OCI-LY3 (cell line): ENCODE measurements at regions not wholly inside any gene's neighbourhood (a gene's known extent, or its start where the extent isn't known, plus 50 kb on each side); places are given as distances from the start of the nearest gene placed in this dataset.

Experiments
- H2AFZ ChIP-seq: fragments of 200-600, 300-600 bp; shearing (Covaris generic); 2 replicates; pipeline ENCODE4 v1.6.0; 2014; ENCODE audit warnings: antibody characterized with exemption, low read depth, low read length
- H3K27ac ChIP-seq: fragments of 200-600, 300-600 bp; sonication (generic); 2 replicates; pipeline ENCODE4 v1.5.1; 2014; ENCODE audit warnings: mild to moderate bottlenecking, low read length, moderate library complexity, mixed read lengths
- H3K27me3 ChIP-seq: fragments of 200-600, 300-600 bp; sonication (generic); 2 replicates; pipeline ENCODE4 v1.6.1; 2014; ENCODE audit warnings: low read depth, low read length, mixed read lengths
- H3K36me3 ChIP-seq: fragments of 200-600, 300-600 bp; sonication (generic); replicated peaks from 2 replicates; pipeline ENCODE3; 2014; ENCODE audit warnings: low read depth, low read length, mixed read lengths
- H3K4me1 ChIP-seq: fragments of 300-600, 200-600 bp; sonication (generic); 2 replicates; pipeline ENCODE4 v1.6.1; 2014; ENCODE audit warnings: low read length, mixed read lengths
- H3K4me2 ChIP-seq: fragments of 200-600, 300-600 bp; sonication (generic); 2 replicates; pipeline ENCODE4 v1.6.1; 2014; ENCODE audit warnings: low read length, mixed read lengths
- H3K4me3 ChIP-seq: fragments of 300-600, 200-600 bp; sonication (generic); 2 replicates; pipeline ENCODE4 v1.5.1; 2014; ENCODE audit warnings: antibody characterized with exemption, mild to moderate bottlenecking, low read length, moderate library complexity
- H3K79me2 ChIP-seq: fragments of 300-600, 200-600 bp; shearing (Covaris generic); 2 replicates; pipeline ENCODE4 v1.6.1; 2014; ENCODE audit warnings: mild to moderate bottlenecking, low read length, mixed read lengths
- H3K9ac ChIP-seq: fragments of 300-600, 200-600 bp; shearing (Covaris generic); 2 replicates; pipeline ENCODE4 v1.6.0; 2014; ENCODE audit warnings: mild to moderate bottlenecking, low read length, moderate library complexity
- H3K9me3 ChIP-seq: fragments of 200-600, 300-600 bp; shearing (Covaris generic); 2 replicates; pipeline ENCODE4 v1.6.1; 2014; ENCODE audit warnings: low read length, mixed read lengths; ENCODE audit not compliant: insufficient read depth
- H4K20me1 ChIP-seq: fragments of 200-600, 300-600 bp; sonication (generic); 2 replicates; pipeline ENCODE4 v1.6.1; 2016; ENCODE audit warnings: low read length, mixed read lengths; ENCODE audit not compliant: insufficient read depth
- EZH2phosphoT487 ChIP-seq: fragments of 200-600 bp; shearing (Covaris generic); IDR thresholded peaks from 2 replicates; pipeline ENCODE4 v1.6.1; 2018; ENCODE audit warnings: antibody characterized with exemption, mixed run types, low read depth
- TF ChIP-seq, protein P1 (sequence below): fragments of 200-600, 300-600 bp; sonication (generic); IDR thresholded peaks from 2 replicates; pipeline ENCODE4 v1.5.1; 2014; ENCODE audit warnings: antibody characterized with exemption, low read length, low read depth

DNA sequence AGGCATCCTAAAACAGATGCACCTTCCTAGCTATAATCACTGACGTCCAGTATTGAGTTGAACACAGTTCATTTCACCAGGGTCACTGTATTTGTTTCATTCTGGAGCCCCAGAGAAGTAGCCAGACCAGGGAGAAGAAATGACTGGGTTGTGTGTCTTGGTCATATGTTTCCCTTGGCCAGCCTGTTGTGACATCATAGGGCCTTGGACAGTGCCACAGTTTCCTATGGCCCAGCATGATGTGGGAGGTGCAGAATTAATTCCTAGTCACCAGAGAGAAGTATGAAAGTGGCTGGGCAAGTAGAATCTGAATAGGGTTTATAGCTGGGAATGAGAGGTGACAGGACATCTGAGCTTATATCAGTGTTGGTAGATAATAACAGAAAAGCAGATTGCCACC, 84.0 kb upstream of the ZBED5 start:
- no peak for TF ChIP-seq EZH2phosphoT487
- TF ChIP-seq, protein P1, sequence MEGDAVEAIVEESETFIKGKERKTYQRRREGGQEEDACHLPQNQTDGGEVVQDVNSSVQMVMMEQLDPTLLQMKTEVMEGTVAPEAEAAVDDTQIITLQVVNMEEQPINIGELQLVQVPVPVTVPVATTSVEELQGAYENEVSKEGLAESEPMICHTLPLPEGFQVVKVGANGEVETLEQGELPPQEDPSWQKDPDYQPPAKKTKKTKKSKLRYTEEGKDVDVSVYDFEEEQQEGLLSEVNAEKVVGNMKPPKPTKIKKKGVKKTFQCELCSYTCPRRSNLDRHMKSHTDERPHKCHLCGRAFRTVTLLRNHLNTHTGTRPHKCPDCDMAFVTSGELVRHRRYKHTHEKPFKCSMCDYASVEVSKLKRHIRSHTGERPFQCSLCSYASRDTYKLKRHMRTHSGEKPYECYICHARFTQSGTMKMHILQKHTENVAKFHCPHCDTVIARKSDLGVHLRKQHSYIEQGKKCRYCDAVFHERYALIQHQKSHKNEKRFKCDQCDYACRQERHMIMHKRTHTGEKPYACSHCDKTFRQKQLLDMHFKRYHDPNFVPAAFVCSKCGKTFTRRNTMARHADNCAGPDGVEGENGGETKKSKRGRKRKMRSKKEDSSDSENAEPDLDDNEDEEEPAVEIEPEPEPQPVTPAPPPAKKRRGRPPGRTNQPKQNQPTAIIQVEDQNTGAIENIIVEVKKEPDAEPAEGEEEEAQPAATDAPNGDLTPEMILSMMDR = no peak

DNA sequence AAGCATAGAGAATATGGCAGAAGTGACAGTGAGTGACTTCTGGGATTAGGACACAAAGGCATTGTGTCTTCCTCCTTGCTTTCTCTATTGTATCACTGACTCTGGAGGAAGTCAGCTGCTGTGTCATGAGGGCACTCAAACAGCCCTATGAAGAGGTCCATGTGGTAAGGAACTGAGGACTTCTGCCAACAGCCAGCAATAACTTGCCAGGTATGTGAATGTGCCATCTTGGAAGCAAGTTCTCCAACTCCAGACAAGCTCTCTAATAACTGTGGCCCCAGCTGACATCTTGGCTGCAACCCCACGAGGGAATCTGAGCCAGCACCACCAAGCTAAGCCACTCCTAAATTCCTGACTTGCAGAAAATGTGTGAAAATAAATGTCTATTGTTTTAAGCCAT, 83.6 kb upstream of the ZBED5 start:
- no peak overlapping the region for H2AFZ ChIP-seq

More for the DNA sequence above, 84.0 kb upstream of the ZBED5 start:
- no peaks in the 10 kb centered on the region for H3K4me1 ChIP-seq
- no peaks in the 10 kb centered on the region for H3K9me3 ChIP-seq
- H3K36me3 ChIP-seq = no peaks in the 10 kb centered on the region
- no peaks in the 10 kb centered on the region for H4K20me1 ChIP-seq
- no peaks in the 10 kb centered on the region for H3K79me2 ChIP-seq
- no peak overlapping the region for H3K4me2 ChIP-seq
- no peak overlapping the region for H3K9ac ChIP-seq
- no peak overlapping the region for H3K4me3 ChIP-seq
- H3K27ac ChIP-seq = no peak overlapping the region
- peaks cover 3% of the 10 kb centered on the region; the same call in 1 of the 2 replicates for H3K27me3 ChIP-seq
- no peak overlapping the region for H2AFZ ChIP-seq

DNA sequence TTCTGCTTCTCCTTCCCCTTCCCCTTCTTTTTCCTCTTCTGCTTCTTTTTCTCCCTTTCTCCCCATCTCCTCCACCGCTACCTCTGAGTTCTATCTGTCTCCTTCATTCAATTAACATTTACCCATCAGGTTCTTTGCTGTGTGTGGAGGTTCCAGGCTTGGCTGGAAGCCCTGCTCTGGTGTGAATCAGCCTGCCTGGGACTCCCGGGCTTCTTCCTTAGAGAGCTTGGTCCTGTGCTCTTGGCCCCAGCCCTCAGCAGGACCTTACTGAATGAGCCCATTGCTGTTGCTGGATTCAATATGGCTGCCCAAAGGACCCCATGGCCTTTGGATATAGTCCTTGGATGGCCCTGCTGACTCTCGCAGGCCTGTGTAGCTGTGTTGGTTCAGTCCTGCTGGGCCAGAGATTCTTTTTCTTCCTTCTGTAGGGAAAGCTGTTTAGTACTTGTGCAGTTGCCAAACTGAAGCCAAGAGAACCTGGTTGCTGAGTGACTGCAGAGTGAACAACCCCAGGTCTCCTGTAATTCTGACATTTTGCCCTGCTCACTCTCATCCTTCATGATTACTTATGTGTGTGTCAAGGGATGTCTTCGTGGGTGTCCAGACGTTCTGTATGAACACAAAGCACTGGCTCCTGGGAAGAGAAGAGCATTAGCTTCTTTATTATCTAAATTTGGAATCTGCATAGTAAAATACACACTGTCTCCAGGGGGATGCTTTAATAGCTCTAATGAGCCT, 81.0 kb upstream of the ZBED5 start:
- H3K9me3 ChIP-seq = no peaks in the 10 kb centered on the region
- no peak overlapping the region for H3K9ac ChIP-seq
- no peak overlapping the region for H3K27ac ChIP-seq
- H4K20me1 ChIP-seq = no peaks in the 10 kb centered on the region
- H3K4me2 ChIP-seq = no peak overlapping the region
- no peaks in the 10 kb centered on the region for H3K79me2 ChIP-seq
- TF ChIP-seq EZH2phosphoT487 = no peak
- TF ChIP-seq, protein P1 = no peak
- H3K36me3 ChIP-seq = no peaks in the 10 kb centered on the region
- H3K27me3 ChIP-seq = peaks cover 11% of the 10 kb centered on the region
- no peak overlapping the region for H2AFZ ChIP-seq
- no peak overlapping the region for H3K4me3 ChIP-seq
- H3K4me1 ChIP-seq = 0 out of 2 replicates have a peak, but pooled peaks cover 7% of the 10 kb centered on the region

More for the DNA sequence above, 83.6 kb upstream of the ZBED5 start:
- Histone ChIP-seq H3K4me3 (no peak overlapping the region), H3K4me1 (no peaks in the 10 kb centered on the region), H3K9ac (no peak overlapping the region), H3K27ac (no peak overlapping the region), H3K9me3 (no peaks in the 10 kb centered on the region), H4K20me1 (no peaks in the 10 kb centered on the region), H3K79me2 (no peaks in the 10 kb centered on the region), H3K36me3 (no peaks in the 10 kb centered on the region), H3K4me2 (no peak overlapping the region), H3K27me3 (peaks cover 3% of the 10 kb centered on the region; the same call in 1 of the 2 replicates)
- TF ChIP-seq EZH2phosphoT487 = no peak
- TF ChIP-seq, protein P1 = no peak

DNA sequence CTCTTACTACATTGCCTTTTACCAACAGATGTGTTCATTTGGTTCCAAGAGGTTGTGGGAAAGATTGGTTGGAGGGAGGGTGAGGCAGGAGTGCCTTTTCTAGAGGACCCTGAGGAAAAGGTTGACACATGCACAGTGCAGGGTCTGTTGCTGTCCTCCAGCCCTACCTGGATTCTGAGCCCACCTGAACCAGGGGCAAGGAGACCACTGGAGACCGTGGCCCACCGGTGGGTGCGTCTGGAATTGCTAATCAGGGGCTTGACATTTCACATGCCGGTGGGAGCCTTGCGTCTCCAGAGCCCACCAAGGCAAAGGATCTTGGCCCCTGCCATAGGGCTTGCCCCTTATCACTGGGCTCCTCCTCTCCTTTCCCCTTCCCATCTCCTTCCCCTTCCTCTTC, 80.4 kb upstream of the ZBED5 start:
- no peak overlapping the region for H3K9ac ChIP-seq
- no peak overlapping the region for H2AFZ ChIP-seq
- no peaks in the 10 kb centered on the region for H4K20me1 ChIP-seq
- no peak overlapping the region for H3K4me3 ChIP-seq
- 0 out of 2 replicates have a peak, but pooled peaks cover 10% of the 10 kb centered on the region for H3K4me1 ChIP-seq
- peaks cover 14% of the 10 kb centered on the region for H3K27me3 ChIP-seq
- H3K4me2 ChIP-seq = no peak overlapping the region
- TF ChIP-seq EZH2phosphoT487 = no peak
- TF ChIP-seq, protein P1 = no peak
- H3K36me3 ChIP-seq = no peaks in the 10 kb centered on the region
- no peaks in the 10 kb centered on the region for H3K79me2 ChIP-seq
- H3K27ac ChIP-seq = no peak overlapping the region
- H3K9me3 ChIP-seq = no peaks in the 10 kb centered on the region
